Gastrocnemius medialis (tissue), 4 donors: ENCODE measurements at regions not wholly inside any gene's neighbourhood (a gene's known extent, or its start where the extent isn't known, plus 50 kb on each side); places are given as distances from the start of the nearest gene placed in this dataset.

Source experiments
- ATAC-seq, 2 donors: fragments of 150-250 bp; one replicate each; pipeline ENCODE4 v1.9.1; 2016
- DNase-seq, 2 donors: peaks; one replicate each; pipeline ENCODE4 v3.0.0-alpha.2; 2019
- H3K27ac ChIP-seq, 4 donors: fragments of 200-600 bp; sonication (generic); 1 replicate in 1 of 4; 2 replicates in 3 of 4; pipeline ENCODE4 v1.5.1; 2016 to 2018; ENCODE audit warnings: mild to moderate bottlenecking in 2 of 4, moderate library complexity in 1 of 4
- H3K27me3 ChIP-seq, 3 donors: fragments of 200-600 bp; sonication (generic) in 2 of 3; 1 replicate in 1 of 3; 2 replicates in 2 of 3; pipeline versions ENCODE4 v1.5.1 to v1.6.0; 2016 to 2019; ENCODE audit warnings: mild to moderate bottlenecking in 1 of 3, moderate library complexity in 1 of 3
- H3K36me3 ChIP-seq, 2 donors: fragments of 200-600 bp; sonication (generic) in 1 of 2; one replicate each; pipeline ENCODE4 v1.5.1; 2017 to 2018
- H3K4me1 ChIP-seq, 2 donors: fragments of 200-600 bp; sonication (generic) in 1 of 2; one replicate each; pipeline ENCODE4 v1.5.1; 2016 to 2017; ENCODE audit warnings: mild to moderate bottlenecking in 2 of 2
- H3K4me3 ChIP-seq, 4 donors: fragments of 200-600 bp; sonication (generic) in 3 of 4; 1 replicate in 1 of 4; 2 replicates in 3 of 4; pipeline ENCODE4 v1.5.1; 2016 to 2019; ENCODE audit warnings: mild to moderate bottlenecking in 2 of 4
- H3K9me3 ChIP-seq, 3 donors: fragments of 200-600 bp; sonication (generic) in 2 of 3; 1 replicate in 1 of 3; 2 replicates in 2 of 3; pipeline ENCODE4 v1.5.1; 2016 to 2019
- CTCF ChIP-seq, 5 experiments: fragments of 450-650 bp in 3 of 5; fragments of 200-600 bp in 2 of 5; sonication (generic) in 2 of 5; IDR thresholded peaks in 4 of 5; conservative IDR thresholded peaks in 1 of 5; 1 replicate in 4 of 5; 2 replicates in 1 of 5; pipeline ENCODE4 v1.5.1; 2016 to 2019; ENCODE audit warnings: antibody characterized with exemption in 5 of 5, mild to moderate bottlenecking in 3 of 5, moderate library complexity in 3 of 5
- POLR2A ChIP-seq, 2 donors: fragments of 450-650 bp; IDR thresholded peaks; one replicate each; pipeline ENCODE4 v1.6.1; 2017; ENCODE audit warnings: antibody characterized with exemption in 2 of 2, mild to moderate bottlenecking in 2 of 2, moderate library complexity in 2 of 2
- in situ Hi-C, 4 donors: fragments of 200-750 bp; cut with MboI; loops; one replicate each; pipeline versions ENCODE4 v1.15.0 to v1.8.0; 2017; ENCODE audit warnings: low sequenced_read_pairs in 4 of 4
- intact Hi-C: fragments of 100-400 bp; cut with DNase I; formaldehyde crosslinking; loops from one replicate; pipeline ENCODE4 v1.15.1; 2023; ENCODE audit warnings: low total_unique reads

- no peak overlapping the region for H3K4me3 ChIP-seq
- no peaks in the 10 kb centered on the region for H3K36me3 ChIP-seq
- H3K4me1 ChIP-seq, result peaks cover 5 to 10% of the 10 kb centered on the region in 2 donors
- DNase-seq (no peak), ATAC-seq (peak in 1 of 2 donors; percentile 51)
- intact Hi-C loops, result no loop called here
- TF ChIP-seq POLR2A (IDR thresholded peaks at IDR 0.05) (no peak), CTCF (IDR thresholded peaks at IDR 0.05 in 4 of 5, conservative IDR thresholded peaks at IDR 0.05 in 1 of 5) (no peak)
- peak overlapping the region; percentile 41 to 70 (median 50) for H3K27ac ChIP-seq
- H3K27me3 ChIP-seq, result no peaks in the 10 kb centered on the region
- H3K9me3 ChIP-seq, result no peaks in the 10 kb centered on the region
- in situ Hi-C loops, result no loop called here
Measured at GRCh38 chr4:124035364-124036041, 638.9 kb downstream of the SPRY1 start.

GRCh38 chr4:124037236-124037635 lies 640.6 kb downstream of the SPRY1 start:
- H3K4me1 ChIP-seq, result peaks cover 5 to 7% of the 10 kb centered on the region in 2 donors
- no peak for ATAC-seq
- no peak overlapping the region for H3K4me3 ChIP-seq
- intact Hi-C loops, result no loop called here
- no peaks in the 10 kb centered on the region for H3K36me3 ChIP-seq
- no peak for DNase-seq
- TF ChIP-seq CTCF (IDR thresholded peaks at IDR 0.05 in 4 of 5, conservative IDR thresholded peaks at IDR 0.05 in 1 of 5) (no peak), POLR2A (IDR thresholded peaks at IDR 0.05) (no peak)
- in situ Hi-C loops, result no loop called here
- H3K9me3 ChIP-seq, result no peaks in the 10 kb centered on the region
- no peaks in the 10 kb centered on the region for H3K27me3 ChIP-seq
- peak overlapping the region in 2 of 4 donors; percentile 2 to 25 for H3K27ac ChIP-seq

- ATAC-seq (no peak), DNase-seq (no peak)
- Histone ChIP-seq H3K4me3 (no peak overlapping the region), H3K4me1 (no peaks in the 10 kb centered on the region), H3K36me3 (no peaks in the 10 kb centered on the region), H3K27me3 (no peaks in the 10 kb centered on the region), H3K27ac (no peak overlapping the region), H3K9me3 (no peaks in the 10 kb centered on the region)
- in situ Hi-C loops, result no loop called here
- no peak for TF ChIP-seq POLR2A (IDR thresholded peaks at IDR 0.05)
- no peak for TF ChIP-seq CTCF (IDR thresholded peaks at IDR 0.05 in 4 of 5, conservative IDR thresholded peaks at IDR 0.05 in 1 of 5)
- intact Hi-C loops, result no loop called here
Measured at GRCh38 chr4:124044330-124044729, 647.7 kb downstream of the SPRY1 start.

GRCh38 chr4:124044867-124045266 lies 648.3 kb downstream of the SPRY1 start:
- DNase-seq (no peak), ATAC-seq (no peak)
- Histone ChIP-seq H3K4me3 (no peak overlapping the region), H3K4me1 (no peaks in the 10 kb centered on the region), H3K9me3 (no peaks in the 10 kb centered on the region), H3K27me3 (no peaks in the 10 kb centered on the region), H3K36me3 (no peaks in the 10 kb centered on the region), H3K27ac (no peak overlapping the region)
- TF ChIP-seq CTCF (IDR thresholded peaks at IDR 0.05 in 4 of 5, conservative IDR thresholded peaks at IDR 0.05 in 1 of 5) (no peak), POLR2A (IDR thresholded peaks at IDR 0.05) (no peak)
- in situ Hi-C loops, result no loop called here
- intact Hi-C loops, result no loop called here

GRCh38 chr4:124046190-124046589 lies 649.6 kb downstream of the SPRY1 start:
- H3K27me3 ChIP-seq, result no peaks in the 10 kb centered on the region
- no peaks in the 10 kb centered on the region for H3K36me3 ChIP-seq
- in situ Hi-C loops, result no loop called here
- intact Hi-C loops, result no loop called here
- H3K4me1 ChIP-seq, result no peaks in the 10 kb centered on the region
- H3K9me3 ChIP-seq, result no peaks in the 10 kb centered on the region
- DNase-seq (no peak), ATAC-seq (no peak)
- TF ChIP-seq CTCF (IDR thresholded peaks at IDR 0.05 in 4 of 5, conservative IDR thresholded peaks at IDR 0.05 in 1 of 5) (no peak), POLR2A (IDR thresholded peaks at IDR 0.05) (no peak)
- H3K27ac ChIP-seq, result no peak overlapping the region
- no peak overlapping the region for H3K4me3 ChIP-seq
